HG02943 (cell line): ENCODE measurements at regions not wholly inside any gene's neighbourhood (a gene's known extent, or its start where the extent isn't known, plus 50 kb on each side); places are given as distances from the start of the nearest gene placed in this dataset.
"Not testable (repeated sequence)": the region's sequence is repeated elsewhere in the genome, so short reads cannot be mapped to it uniquely, and the experiment has no call there.

Experiments
- ATAC-seq: cut with Tn5 transposase; IDR thresholded peaks from one replicate; pipeline ENCODE4 v1.9.1; 2021; ENCODE audit warnings: mild to moderate bottlenecking, low read depth, moderate library complexity; ENCODE audit not compliant: unreplicated experiment

DNA sequence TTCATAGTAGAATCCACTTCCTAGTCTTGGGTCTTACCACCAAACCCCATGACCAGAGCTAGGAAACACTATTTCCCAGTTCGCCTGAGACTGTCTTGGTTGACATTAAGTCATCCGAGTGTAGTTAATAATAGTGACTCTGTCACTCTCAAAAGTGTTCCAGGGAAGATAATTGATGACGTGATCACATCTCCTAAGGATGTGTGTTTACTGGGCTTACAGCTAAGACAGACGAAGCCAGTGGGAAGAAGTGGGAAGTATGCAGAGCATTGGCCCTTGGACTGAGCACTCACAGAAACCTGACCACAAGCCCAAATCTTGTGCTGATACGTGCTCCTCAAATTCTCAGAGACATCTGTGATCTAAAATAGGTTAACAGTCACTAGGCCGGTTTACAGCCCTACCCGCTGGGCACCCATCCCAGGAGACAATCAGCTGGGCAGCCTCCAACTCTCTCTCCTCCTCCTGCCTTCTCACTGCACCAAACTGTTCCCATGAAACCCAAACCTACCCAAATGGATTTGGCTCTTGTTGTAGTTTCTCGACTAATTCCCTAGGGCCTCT, 316.6 kb downstream of the TLE1 start:
- no peak for ATAC-seq

DNA sequence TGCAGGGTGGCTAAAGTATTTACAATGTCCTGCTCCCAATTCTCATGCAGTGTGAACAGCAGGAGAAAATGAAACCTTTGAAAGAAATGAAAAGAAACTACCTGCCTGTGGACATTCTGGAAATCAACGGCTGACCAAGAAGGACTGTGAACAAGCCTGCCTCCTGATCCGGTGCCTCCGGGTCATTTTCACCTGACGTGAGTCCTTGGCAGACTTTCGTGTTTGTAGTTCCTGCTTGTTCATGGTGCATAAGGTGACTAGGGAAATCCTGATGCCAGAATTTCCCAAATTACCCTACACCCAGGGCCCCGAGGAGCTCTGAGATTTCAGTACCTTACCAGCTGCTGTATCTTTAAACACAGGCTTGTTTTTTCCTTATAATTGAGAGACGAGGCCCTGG, 317.5 kb downstream of the TLE1 start:
- no peak for ATAC-seq

DNA sequence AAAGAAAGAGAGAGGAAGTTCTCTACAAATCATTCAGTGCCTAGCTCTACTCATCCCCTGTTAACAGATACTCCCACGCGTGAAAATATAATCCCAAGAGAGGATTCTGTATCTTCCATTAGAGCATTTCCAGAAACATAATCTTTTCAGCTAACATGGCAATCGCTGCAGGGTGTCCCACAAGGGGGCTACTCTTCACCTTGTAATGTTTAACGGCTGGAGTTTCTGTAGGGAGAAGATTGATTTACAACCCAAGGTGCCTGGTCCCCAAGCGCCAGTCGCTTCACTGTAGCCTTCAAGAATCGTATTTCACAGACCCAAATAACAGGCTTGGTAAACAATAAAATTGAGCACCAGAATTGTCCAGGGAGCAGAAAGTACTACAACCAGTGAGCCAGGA, 318.7 kb downstream of the TLE1 start:
- ATAC-seq: no peak

DNA sequence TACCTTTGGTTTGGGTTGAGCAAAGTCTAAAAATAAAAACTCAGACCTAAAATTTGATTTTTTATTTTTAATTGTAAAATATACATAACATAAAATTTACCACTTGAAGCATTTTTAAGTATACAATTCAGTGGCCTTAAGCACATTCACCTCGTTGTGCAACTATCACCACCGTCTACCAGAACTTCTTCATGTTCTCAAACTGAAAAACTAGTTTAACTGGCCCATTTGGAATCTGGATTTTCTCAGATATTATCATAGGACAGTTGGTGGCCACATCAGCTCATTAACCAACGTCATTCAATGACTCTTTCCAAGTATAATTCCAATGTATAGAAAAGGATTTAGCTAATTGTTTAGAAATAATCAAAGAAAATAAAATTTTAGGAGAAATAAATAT, 319.3 kb downstream of the TLE1 start:
- no peak for ATAC-seq

GRCh38 chr9:81369121-81369520, 320.2 kb downstream of the TLE1 start:
- ATAC-seq: no peak

- no peak for ATAC-seq
Measured at GRCh38 chr9:81363916-81364480, 325.3 kb downstream of the TLE1 start.

- no peak for ATAC-seq
Measured at GRCh38 chr9:81361296-81361695, 328.1 kb downstream of the TLE1 start.

GRCh38 chr9:81351166-81351565, 338.2 kb downstream of the TLE1 start:
- ATAC-seq: no peak

DNA sequence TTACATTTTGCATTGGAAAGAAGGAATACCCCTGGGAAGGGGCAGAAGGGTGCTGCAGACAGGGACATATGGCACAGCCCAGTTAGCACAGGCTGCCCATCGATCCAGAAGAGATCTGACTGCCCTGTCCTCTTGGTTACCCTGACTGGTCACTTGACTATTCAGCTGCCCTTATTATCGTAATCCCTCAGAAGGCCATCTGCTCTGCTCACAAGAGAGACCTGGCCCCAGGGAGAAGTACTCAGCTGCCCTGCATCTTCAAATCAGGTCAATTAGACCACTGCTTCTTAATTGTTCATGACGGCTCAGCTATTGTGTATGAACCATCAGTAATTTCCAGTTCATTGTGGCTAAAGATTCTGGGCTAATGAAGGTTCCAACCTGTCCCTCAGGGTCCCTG, 345.0 kb downstream of the TLE1 start:
- no peak for ATAC-seq

- ATAC-seq: no peak
Measured at GRCh38 chr9:81335879-81336421, 353.4 kb downstream of the TLE1 start.

DNA sequence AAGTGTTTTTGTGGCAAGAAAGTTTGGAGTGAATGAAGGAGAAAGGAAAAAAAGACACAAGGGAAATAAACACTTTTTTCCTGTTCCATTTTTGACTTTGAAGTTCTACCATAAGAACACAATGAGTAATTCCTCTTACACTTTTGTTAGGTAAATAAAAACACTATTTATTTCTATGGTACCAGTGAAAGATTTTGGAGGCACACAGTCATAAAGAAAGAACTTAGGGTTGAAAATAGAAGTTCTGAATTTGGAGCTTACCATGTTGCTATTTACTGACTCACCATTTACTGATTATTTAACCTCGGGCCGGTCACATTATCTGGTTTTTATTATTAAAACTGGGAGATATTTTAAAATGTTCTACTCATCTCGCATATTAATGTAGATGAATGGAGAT, 367.8 kb downstream of the TLE1 start:
- ATAC-seq: no peak

GRCh38 chr9:81320909-81321482, 368.4 kb downstream of the TLE1 start:
- no peak for ATAC-seq

DNA sequence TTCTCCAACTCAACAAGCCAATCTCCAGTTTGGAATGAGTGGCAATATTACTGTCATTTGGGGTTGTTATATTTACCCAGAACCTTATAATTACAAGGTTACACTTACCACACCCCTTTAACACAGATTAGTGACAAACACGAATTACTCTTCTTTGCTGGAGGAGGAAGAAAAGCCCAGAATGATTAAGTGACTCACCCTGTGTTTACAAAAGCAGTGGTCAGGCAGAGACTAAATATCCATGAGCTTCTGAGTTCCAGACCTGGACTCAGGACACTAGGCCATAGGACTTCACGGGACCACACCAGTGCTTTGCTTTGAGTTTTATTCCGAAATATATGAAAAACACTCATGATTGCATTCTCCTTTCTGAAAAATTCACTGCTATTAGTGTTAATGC, 370.8 kb downstream of the TLE1 start:
- ATAC-seq: no peak

DNA sequence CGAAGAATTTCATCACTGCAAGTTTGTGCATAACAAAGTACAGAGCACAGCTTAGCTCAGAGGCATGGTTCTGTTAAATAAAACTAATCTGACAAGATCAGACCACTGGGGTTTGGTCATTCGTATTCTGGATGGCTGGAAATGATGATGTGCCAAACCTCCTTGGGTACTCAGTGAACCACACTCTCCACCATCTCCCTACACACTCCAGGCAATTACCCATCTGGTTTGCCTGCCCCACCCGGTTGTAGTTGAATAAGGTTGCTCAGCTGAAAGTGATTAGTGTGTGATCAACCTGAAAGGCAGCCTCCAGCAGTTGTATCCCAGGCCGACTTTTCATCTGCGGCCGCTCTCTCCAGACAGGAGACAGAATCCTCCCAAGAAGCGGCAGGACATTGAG, 371.4 kb downstream of the TLE1 start:
- ATAC-seq: no peak

DNA sequence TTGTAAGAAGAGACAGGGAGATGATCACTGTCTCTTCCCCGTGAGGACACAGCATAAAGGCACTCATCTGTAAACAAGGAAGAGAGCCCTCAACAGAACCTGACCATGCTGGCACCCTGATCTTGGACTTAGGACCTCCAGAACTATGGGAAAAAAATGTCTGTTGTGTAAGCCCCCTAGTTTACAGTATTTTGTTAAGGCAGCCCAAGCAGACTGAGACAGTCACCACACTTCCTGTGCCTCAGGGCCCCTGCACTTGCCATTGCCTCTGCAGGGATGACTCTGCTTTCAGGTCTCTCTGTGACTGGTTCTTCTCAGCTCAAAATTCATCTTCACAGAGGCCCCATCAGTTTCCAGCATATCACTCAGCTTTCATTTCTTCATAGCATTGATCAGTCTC, 372.1 kb downstream of the TLE1 start:
- no peak for ATAC-seq

- no peak for ATAC-seq
Measured at GRCh38 chr9:81314490-81314889, 374.9 kb downstream of the TLE1 start.

GRCh38 chr9:81313877-81314276, 375.5 kb downstream of the TLE1 start:
- ATAC-seq: no peak

GRCh38 chr9:81312346-81312745, 377.0 kb downstream of the TLE1 start:
- no peak for ATAC-seq

GRCh38 chr9:81308404-81308803, 380.9 kb downstream of the TLE1 start:
- ATAC-seq: no peak

GRCh38 chr9:81307791-81308190, 381.6 kb downstream of the TLE1 start:
- ATAC-seq: not testable (repeated sequence)

GRCh38 chr9:81305561-81306182, 383.7 kb downstream of the TLE1 start:
- ATAC-seq: no peak

GRCh38 chr9:81303658-81304057, 385.7 kb downstream of the TLE1 start:
- no peak for ATAC-seq
